ENCODE measurements at regions not wholly inside any gene's neighbourhood (a gene's known extent, or its start where the extent isn't known, plus 50 kb on each side); places are given as distances from the start of the nearest gene placed in this dataset.

DNA sequence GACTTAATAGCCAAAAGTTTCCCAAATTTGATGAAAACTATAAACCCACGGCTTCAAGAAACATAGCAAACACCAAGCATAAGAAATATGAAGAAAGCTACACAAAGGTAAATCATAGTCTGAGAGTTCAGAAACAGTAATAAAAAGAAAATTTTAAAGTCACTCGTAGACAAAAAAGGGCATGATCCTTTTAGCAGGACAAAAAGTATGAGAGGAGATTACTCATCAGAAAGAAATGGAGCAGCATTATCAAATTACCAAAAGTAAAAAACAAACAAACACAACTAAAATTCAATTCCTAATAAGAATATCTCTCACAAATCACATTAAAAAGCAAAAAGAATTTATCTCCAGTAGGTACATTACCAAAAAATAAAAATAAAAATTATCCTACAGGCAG is 279.4 kb upstream of the UBE2E2 start:
- no peak overlapping the region for H3K4me3 ChIP-seq (replicated peaks in 1 of 2; ENCODE audit: low read depth in 1 of 2, low read length in 2 of 2)
- no peaks in the 10 kb centered on the region for H3K4me1 ChIP-seq (ENCODE audit: control insufficient read depth in 1 of 2, insufficient read depth in 2 of 2, low read length in 2 of 2)
- H3K9ac ChIP-seq (ENCODE audit: low read length) = no peak overlapping the region
- no TSS peak for BruUV-seq (replicated peaks)
- ChIA-PET CTCF (no interaction called here), RAD21 (ENCODE audit: low non-redundant PET in 1 of 2, low total read pairs in 2 of 2, uncharacterized antibody in 2 of 2, unreplicated experiment in 2 of 2) (no interaction called here), POLR2A (no interaction called here)
- no peaks in the 10 kb centered on the region for H3K9me2 ChIP-seq (ENCODE audit: insufficient read depth)
- no peaks in the 10 kb centered on the region for H4K20me1 ChIP-seq (ENCODE audit: insufficient read depth)
- H3K4me2 ChIP-seq (ENCODE audit: low read length) = no peak overlapping the region
- ATAC-seq (no peak), DNase-seq (ENCODE audit: low read depth, low spot score) (no peak)
- no peak overlapping the region for H3K27ac ChIP-seq (ENCODE audit: low read depth, low read length)
- H3K36me3 ChIP-seq (ENCODE audit: control insufficient read depth in 1 of 2, insufficient read depth in 2 of 2, low read length in 2 of 2) = no peaks in the 10 kb centered on the region
- intact Hi-C loops (cut with micrococcal nuclease) = no loop called here
- H2AFZ ChIP-seq (ENCODE audit: low read depth, low read length, poor library complexity, severe bottlenecking) = no peak overlapping the region
- H3K79me2 ChIP-seq (ENCODE audit: insufficient read depth, low read length) = no peaks in the 10 kb centered on the region
- H3K9me3 ChIP-seq (ENCODE audit: control insufficient read depth in 1 of 2, insufficient read depth in 1 of 2, low read depth in 1 of 2, low read length in 2 of 2) = no peaks in the 10 kb centered on the region
- no peak for TF ChIP-seq ZNF274 (IDR thresholded peaks at IDR 0.05; ENCODE audit: low read depth, low read length)
- no peak for TF ChIP-seq RAD21 (IDR thresholded peaks at IDR 0.05; ENCODE audit: low read depth)
- TF ChIP-seq CEBPB (IDR thresholded peaks at IDR 0.05; ENCODE audit: low read depth) = no peak
- no peak for TF ChIP-seq POLR2A (IDR thresholded peaks at IDR 0.05; ENCODE audit: borderline replicate concordance, extremely low read depth, insufficient read depth, insufficient read length)
- no peak for TF ChIP-seq FOSL1 (IDR thresholded peaks at IDR 0.05; ENCODE audit: low read depth)
- no peak for TF ChIP-seq POLR2AphosphoS5 (IDR thresholded peaks at IDR 0.05; ENCODE audit: low read depth, low read length)
- no peak for TF ChIP-seq SP1 (IDR thresholded peaks at IDR 0.05; ENCODE audit: low read depth)
- no peak for TF ChIP-seq EGR1 (IDR thresholded peaks at IDR 0.05; ENCODE audit: low read depth)
- no peak for TF ChIP-seq CBX3 (IDR thresholded peaks at IDR 0.05; ENCODE audit: low read depth)
- TF ChIP-seq, protein P1, sequence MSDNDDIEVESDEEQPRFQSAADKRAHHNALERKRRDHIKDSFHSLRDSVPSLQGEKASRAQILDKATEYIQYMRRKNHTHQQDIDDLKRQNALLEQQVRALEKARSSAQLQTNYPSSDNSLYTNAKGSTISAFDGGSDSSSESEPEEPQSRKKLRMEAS (IDR thresholded peaks at IDR 0.05) = no peak
- TF ChIP-seq YY1 (IDR thresholded peaks at IDR 0.05; ENCODE audit: extremely low read depth, insufficient replicate concordance, low read depth, low read length) = no peak
- TF ChIP-seq ATF3 (IDR thresholded peaks at IDR 0.05) = no peak
- TF ChIP-seq JUND (IDR thresholded peaks at IDR 0.05) = no peak
- TF ChIP-seq SRF (IDR thresholded peaks at IDR 0.05; ENCODE audit: low read depth) = no peak
- TF ChIP-seq REST (IDR thresholded peaks at IDR 0.05; ENCODE audit: low read depth) = no peak
- no peaks in the 10 kb centered on the region for H3K27me3 ChIP-seq (ENCODE audit: insufficient read depth, low read length)
